ENCODE measurements at regions not wholly inside any gene's neighbourhood (a gene's known extent, or its start where the extent isn't known, plus 50 kb on each side); places are given as distances from the start of the nearest gene placed in this dataset.

DNA sequence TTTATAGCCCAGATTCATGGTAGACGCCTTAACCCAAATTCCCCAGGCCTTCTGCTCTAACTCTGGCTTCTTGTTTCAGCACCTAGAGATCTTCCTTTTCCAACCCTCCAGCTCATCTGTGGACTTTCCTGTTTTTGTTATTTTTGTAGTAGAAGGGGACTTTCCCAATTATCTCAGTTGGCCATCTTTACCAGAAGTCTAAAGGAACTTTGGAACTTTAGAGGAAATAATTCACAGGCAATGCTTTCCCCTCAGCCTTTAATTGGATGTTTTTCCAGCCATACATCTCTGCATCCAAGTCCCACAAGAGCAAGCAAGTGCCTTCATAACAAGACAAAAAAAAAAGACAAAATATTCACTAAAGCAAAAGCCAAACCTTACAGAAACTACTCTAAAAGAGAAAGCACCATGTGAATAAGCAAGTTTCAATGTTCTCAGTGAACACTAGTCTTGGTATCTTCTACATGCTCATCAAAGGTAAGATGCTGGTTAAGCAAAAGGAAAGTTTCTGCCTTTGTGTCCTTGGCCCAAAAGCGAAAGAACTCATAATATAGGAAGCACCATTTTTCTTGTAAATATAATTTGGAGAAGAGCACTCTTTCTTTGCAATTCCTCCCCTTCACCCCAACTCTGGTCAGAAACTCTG, 377.3 kb downstream of the SETD4 start:
- DNase-seq = no peak

DNA sequence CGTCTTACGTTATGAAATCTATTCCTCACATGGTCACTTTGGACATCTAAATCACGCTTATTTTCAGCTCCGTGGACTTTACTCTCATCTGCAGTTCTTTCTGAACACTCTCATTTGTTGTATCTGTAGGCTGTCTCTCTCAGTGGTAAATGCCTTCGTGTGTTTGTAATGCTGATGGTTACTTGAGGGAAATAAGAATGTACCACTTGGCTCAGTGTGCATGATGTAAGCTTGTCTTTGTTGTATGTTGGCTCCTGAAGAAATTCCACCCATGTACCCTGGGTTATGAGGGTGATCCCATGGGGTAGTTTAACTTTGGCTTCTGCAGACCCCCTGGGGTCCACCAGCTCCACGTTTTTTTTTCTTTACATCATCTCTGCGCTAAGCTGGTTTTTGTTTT, 378.4 kb downstream of the SETD4 start:
- no peak for DNase-seq

DNA sequence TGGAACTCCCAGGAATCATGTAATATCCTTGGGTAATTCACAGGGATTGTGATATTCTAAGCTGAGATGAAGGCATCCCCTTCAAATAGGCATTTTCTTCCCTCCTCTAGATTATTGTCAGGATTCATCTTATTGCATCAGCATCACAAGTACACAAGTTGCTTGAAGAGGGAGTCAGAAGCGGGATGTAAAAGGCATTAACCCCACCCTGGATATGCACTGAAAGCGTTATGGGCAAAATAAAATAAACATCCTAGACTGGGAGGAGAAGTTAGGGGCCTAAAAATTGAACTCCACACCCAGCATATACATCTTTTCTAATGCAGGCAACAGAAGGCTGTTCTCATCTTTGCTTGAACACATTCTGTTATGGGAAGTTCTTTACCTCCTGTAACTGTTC, 381.2 kb downstream of the SETD4 start:
- no peak for DNase-seq

GRCh38 chr21:35678393-35678792, 381.9 kb downstream of the SETD4 start:
- DNase-seq = no peak

DNA sequence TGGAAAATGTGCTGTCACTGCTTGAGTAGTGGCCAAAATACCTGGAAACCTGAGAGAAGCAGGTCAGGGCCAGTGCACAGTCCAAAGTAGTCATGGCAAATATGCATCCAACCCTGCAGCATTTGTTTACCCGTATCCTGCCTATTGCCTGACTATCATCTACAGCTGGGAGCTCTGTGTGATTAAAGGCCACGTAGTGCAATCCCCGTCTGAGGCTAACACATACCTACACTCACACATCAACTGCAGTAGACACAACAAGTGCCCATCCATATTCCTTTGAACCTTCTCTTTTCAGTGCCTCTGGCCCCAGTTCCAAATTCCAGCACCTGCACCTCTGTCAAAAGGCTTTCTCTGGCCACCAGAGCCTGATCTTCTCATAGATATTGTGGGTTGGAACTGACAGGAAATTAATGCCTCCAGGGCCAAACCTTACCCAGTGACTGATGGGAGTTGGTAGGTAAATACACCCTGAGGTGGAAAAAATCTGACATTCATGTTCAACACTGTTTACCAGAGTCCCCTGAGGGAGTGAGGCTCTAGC, 383.0 kb downstream of the SETD4 start:
- no peak for DNase-seq

GRCh38 chr21:35674895-35675470, 385.3 kb downstream of the SETD4 start:
- no peak for DNase-seq

DNA sequence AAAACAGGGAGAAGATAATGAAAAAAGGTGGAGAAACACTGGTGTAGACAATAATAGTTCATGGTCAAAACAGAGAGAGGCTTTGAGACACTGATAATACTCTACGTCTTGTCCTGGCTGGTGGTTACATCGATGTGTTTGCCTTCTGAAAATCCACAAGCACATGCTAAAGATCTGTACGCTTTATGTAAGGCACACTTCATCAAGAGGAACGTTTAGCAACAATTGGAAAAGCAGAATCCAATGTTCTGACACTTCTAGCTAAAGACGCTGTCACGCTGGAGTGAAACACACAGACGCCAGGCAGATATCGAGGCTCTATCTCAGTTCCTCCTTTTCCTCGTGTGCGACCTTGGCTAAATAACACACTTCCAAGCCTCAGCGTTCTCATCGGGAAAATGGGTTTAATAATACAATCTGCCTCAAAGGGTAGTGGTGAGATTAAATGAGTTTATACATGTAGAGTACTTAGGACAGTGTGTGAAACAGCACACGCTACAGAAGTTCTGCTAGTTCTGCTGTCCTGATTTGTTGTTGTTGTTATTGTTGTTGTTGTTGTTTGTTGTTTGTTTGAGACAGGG, 386.1 kb downstream of the SETD4 start:
- no peak for DNase-seq

DNA sequence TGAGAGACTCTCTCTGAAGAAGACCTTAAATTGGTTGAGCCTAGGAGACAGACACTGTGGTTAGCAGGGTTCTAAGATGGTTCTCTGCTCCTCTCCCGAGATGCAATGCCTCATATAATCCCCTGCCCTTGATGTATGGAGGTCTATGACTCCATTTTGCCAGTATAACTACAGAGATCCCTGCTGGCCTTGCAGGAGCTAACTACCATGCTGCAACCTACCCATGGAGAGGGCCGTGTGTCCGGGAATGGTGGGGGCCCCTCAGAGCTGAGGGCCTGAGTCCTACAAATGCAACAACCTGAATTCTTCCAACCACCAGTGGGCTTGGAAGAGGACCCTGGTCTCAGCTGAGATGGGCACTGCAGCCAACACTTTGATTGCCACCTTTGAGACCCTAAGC, 388.0 kb downstream of the SETD4 start:
- no peak for DNase-seq

- no peak for DNase-seq
Measured at GRCh38 chr21:35664683-35665082, 395.6 kb downstream of the SETD4 start.

DNA sequence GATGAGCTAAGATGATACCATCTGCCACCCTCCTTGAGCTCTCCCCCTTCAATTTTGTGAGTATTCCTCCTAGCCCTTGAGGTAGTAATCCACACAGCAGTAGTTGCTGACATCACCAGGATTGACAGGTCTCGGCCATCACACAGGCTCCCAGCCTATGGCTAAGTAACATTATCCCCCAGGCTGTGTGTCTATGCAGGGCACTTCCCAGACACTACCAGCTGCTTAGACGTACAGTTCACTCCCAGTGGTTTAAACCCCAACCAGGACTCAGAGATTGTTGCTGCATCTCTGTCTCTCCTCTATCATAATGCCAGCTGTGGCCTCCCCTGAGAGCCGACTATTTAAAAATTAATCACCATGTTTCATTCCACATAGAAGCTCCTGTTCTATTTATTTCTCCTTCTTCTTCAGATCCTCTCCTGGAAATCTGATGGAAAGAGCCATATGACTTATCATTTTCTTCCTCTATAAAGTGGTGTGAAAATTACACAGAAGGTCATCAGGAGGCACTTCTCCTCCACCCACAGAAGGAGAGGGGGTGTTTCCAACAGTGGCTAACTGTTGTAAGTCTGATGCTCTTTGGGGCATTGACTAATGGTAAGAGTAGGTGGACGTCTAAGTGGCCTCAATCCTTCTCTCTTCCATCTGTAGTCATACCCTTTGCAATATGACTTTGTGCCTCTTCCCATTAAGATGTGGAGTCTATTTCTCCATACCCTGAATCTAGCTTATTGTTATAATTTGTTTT, 396.3 kb downstream of the SETD4 start:
- no peak for DNase-seq

DNA sequence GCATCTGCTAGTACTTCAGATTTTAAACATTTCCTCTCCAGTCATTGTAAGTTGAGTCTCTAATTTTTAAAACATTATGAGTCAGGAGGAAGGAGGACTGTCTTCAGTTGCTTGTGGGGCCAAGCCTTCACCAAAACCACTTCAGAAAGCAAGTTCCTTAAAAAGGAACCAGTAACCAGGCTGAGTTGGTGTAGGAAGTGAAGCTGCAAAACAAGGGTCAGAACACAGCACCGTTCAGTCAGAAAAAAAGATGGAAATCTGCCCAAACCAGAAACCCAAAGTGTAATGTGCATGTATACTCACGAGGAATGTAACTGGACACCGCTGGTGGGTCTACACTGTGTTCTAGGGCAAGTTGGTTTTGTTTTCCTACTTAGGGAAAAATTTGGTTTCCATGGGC, 402.1 kb downstream of the SETD4 start:
- DNase-seq = peak in 1 of 2 donors; percentile 7

DNA sequence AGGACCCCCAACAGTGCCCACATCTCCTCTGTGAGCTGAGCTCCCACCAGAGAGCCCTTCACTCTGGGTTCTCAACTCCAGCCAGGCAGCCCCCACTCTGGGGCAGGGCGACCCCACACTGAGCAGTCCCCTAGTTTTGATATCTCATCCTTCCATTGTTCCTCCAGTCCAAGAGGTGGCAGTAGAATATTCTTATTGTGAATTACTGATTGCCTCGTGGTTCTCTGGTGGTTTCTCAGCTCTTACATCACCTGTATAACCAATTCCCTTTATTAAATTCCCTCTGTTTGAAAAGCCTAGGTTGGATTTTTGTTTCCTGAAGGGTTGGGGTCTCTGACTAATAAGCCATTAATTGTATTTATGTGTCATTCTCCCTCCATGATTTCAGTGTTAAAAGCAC, 407.5 kb downstream of the SETD4 start:
- DNase-seq = no peak

GRCh38 chr21:35652196-35652595, 408.1 kb downstream of the SETD4 start:
- no peak for DNase-seq

DNA sequence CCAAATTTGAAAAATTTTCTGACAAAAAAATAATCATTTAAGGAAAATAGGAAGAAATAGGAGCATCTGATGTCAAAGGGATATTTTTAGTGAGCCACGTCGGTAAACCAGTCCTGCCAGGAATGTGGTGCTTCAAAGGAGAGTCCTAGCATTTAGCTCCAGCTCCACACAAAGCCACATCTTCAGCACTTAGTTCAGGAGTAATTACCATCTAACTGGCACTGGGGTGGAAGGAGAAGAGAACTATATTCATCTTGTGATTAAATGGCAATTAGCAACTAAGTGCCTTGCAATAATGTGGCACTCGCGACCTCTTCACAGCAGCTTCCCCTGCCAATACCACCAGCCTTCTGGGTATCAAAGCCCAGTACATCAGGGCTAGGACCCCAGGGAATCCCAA, 409.1 kb downstream of the SETD4 start:
- DNase-seq = no peak

- no peak for DNase-seq
Measured at GRCh38 chr21:35649186-35649585, 411.1 kb downstream of the SETD4 start.

DNA sequence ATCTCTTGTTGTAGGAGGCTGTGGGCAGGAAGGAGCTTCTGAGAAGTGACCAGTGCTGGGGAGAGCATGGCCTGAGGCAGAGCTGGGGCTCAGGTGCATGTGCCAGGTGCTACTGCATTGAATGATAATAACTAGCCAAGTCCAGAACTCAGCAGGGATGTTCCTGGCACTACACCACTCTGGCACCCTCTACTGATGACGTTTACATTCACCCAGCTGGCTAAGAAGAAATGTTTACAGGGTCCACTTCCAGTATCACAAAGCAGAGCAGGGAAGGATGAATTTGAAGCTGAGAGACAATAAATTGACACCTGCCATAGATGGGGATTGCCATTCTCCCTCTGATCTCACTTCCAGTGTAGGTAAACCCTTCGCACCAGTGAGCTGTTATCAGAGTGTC, 411.8 kb downstream of the SETD4 start:
- DNase-seq = no peak

DNA sequence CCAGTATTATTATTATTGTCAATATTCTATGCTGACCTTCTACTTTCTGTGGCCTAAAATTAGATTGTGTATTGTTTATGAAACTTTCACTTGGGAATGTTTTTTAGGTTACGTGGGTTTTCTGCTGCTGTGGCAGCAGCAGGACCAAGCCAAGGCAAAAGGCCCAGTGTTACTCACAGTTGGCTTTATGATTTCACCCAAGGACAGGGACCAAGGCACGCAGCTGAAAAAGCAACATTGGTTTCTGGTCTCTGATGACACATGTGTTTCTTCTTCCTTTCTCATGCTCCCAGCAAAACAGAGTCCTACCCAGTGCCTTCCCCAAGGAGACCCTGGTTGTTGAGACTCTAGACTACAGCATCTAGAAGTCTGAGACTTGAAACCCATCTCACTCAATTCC, 413.7 kb downstream of the SETD4 start:
- DNase-seq = no peak

DNA sequence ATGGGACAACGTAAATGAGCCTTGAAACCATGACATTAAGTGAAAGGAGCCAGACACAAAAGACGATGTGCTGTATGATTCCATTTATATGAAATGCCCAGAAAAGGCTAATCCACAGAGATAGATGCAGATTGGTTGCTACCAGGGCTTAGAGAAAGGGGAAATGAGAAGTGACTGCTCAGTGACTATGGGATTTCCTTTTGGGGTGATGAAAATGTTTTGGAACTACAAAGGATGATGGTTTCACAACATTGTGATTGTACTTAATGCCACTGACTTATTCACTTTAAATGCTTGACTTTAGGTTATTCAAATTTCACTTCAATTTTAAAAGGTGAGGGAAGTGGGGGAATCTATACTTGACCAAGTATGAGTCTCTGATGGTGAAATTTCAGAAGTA, 414.3 kb downstream of the SETD4 start:
- no peak for DNase-seq

DNA sequence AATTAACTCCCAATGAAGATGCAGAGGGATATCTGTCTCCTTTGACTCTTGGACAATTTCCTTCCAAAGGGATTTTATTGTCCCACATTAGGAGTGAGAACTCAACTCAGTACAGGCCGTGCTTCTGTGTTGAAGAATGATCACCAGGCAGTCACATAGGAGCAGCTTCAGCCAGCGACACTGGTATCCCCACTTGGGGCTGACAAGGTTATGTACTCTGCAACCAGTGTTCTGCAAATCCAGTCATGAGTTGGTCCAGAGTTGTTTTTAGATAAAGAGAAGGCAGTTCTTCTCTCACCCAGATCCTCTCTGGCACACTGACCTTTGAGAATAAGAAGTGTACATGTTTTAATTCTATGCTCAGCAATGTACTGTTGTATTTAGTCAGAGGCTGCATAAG, 415.8 kb downstream of the SETD4 start:
- no peak for DNase-seq

- no peak for DNase-seq
Measured at GRCh38 chr21:35643176-35643575, 417.1 kb downstream of the SETD4 start.

- DNase-seq = no peak
Measured at GRCh38 chr21:35641271-35642016, 418.9 kb downstream of the SETD4 start.

DNA sequence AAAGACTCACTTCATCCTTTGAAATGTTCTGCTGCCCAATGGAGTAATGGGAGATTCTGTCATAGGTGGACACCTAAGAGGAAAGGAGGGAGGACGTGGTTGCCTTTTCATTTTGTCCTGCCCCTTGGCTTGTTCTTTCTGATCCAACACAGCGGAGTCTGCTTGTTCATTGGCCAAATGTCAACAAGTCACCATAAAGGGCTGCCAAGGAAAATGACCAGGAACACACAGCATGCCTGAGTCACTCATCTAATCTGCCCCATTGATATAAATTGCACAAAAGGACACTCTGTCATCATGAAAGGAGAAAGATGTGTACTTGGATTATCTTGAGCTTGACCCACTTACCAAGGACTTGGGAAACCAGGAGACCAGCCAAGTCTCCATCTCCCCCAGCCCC, 422.9 kb downstream of the SETD4 start:
- DNase-seq = no peak

- DNase-seq = no peak
Measured at GRCh38 chr21:35635994-35636393, 424.3 kb downstream of the SETD4 start.

Measured in hippocampal formation (tissue), 2 donors.